OCI-LY3 (cell line): ENCODE measurements at regions not wholly inside any gene's neighbourhood (a gene's known extent, or its start where the extent isn't known, plus 50 kb on each side); places are given as distances from the start of the nearest gene placed in this dataset.
A peak's percentile ranks its signal among the peaks of the same experiment; 100 is the strongest.

Experiments
- CTCF ChIP-seq: fragments of 200-600, 300-600 bp; sonication (generic); IDR thresholded peaks from 2 replicates; pipeline ENCODE4 v1.5.1; 2014; ENCODE audit warnings: antibody characterized with exemption, low read length, low read depth
- EZH2phosphoT487 ChIP-seq: fragments of 200-600 bp; shearing (Covaris generic); IDR thresholded peaks from 2 replicates; pipeline ENCODE4 v1.6.1; 2018; ENCODE audit warnings: antibody characterized with exemption, mixed run types, low read depth

GRCh38 chr1:41977326-41977725 is 58.6 kb upstream of the HIVEP3 start:
- TF ChIP-seq CTCF (peak; percentile 7; the same call in 1 of the 2 replicates), EZH2phosphoT487 (no peak)
